ENCODE measurements at regions not wholly inside any gene's neighbourhood (a gene's known extent, or its start where the extent isn't known, plus 50 kb on each side); places are given as distances from the start of the nearest gene placed in this dataset.

DNA sequence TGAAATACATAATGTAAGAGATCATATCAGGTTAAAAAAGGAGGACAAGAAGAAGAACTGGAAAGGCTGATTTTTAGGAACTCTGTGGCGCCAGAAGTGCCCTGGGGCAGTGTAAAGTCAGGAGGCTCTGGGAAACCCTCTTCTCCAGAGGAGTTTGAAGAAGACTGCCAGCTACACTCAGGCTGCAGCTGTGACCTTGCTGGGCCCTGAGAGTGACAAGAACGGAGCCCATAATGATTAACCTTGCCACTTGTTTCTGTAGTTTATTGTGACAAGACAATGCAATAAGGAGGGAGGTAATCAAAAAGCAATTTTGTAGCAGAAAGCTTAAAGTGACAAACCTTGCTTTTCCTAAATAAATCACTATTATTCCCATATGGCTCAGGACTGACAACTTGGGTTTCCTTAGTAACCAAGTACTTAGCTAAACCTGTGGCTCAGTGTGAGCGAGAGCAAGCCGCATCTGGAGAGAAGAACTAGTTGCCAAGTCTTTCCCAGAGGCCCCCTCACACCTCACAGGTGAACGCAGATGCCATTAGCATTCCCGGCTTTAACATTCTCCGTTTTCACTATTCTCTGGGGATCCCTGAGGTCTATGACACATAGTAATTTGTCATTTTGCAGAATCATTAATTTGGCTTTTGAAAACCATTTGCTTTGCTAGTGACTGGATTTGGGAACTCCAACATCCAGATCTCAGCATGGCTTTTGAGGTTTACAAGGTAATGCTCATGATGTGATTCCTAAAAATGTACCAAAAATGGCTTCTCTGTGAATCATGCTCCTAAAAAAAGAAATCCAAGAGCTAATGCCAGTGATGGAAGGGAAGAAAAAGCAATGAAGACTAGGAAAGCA is 115.9 kb downstream of the OMA1 start:
- Histone ChIP-seq H3K4me1 (ENCODE audit: control insufficient read depth in 1 of 2, low read depth in 2 of 2) (peaks cover 5 to 16% of the 10 kb centered on the region in 2 donors), H3K36me3 (no peaks in the 10 kb centered on the region), H3K27ac (peak overlapping the region in 1 of 2 donors; percentile 53), H3K9me3 (no peaks in the 10 kb centered on the region), H3K27me3 (replicated peaks; ENCODE audit: insufficient read depth) (no peaks in the 10 kb centered on the region), H3K4me3 (no peak overlapping the region)
- no peak for ATAC-seq (ENCODE audit: insufficient number of reproducible peaks, low FRiP score, low read depth)
- TF ChIP-seq, protein P1, sequence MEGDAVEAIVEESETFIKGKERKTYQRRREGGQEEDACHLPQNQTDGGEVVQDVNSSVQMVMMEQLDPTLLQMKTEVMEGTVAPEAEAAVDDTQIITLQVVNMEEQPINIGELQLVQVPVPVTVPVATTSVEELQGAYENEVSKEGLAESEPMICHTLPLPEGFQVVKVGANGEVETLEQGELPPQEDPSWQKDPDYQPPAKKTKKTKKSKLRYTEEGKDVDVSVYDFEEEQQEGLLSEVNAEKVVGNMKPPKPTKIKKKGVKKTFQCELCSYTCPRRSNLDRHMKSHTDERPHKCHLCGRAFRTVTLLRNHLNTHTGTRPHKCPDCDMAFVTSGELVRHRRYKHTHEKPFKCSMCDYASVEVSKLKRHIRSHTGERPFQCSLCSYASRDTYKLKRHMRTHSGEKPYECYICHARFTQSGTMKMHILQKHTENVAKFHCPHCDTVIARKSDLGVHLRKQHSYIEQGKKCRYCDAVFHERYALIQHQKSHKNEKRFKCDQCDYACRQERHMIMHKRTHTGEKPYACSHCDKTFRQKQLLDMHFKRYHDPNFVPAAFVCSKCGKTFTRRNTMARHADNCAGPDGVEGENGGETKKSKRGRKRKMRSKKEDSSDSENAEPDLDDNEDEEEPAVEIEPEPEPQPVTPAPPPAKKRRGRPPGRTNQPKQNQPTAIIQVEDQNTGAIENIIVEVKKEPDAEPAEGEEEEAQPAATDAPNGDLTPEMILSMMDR (IDR thresholded peaks at IDR 0.05): no peak
- no peak for DNase-seq (ENCODE audit: low spot score)

DNA sequence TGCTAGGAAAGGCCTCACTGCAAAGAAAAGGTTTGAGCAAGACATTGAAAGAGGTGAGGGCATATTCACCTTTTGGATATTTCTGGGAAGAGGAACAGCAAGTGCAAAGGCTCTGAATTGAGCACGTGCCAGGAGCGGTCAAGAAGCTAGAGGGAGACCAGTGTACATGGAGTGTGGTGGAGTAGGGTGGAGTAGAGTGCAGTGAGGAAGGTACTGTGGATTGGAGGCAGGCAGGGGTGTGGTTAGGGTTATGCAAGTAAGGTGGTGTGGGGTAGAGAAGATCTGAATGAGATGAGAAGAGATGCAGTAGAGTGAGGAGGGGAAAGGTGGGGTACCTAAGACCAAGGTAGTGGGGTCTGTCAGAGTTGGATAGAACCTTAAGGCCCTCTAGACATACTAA is 119.6 kb downstream of the OMA1 start:
- TF ChIP-seq, protein P1 (IDR thresholded peaks at IDR 0.05): no peak
- peaks cover 0 to 9% of the 10 kb centered on the region in 2 donors for H3K4me1 ChIP-seq (ENCODE audit: control insufficient read depth in 1 of 2, low read depth in 2 of 2)
- H3K9me3 ChIP-seq: no peaks in the 10 kb centered on the region
- no peak for DNase-seq (ENCODE audit: low spot score)
- no peaks in the 10 kb centered on the region for H3K27me3 ChIP-seq (replicated peaks; ENCODE audit: insufficient read depth)
- no peaks in the 10 kb centered on the region for H3K36me3 ChIP-seq
- ATAC-seq (ENCODE audit: insufficient number of reproducible peaks, low FRiP score, low read depth): no peak
- no peak overlapping the region for H3K27ac ChIP-seq
- no peak overlapping the region for H3K4me3 ChIP-seq

- ATAC-seq (ENCODE audit: insufficient number of reproducible peaks, low FRiP score, low read depth): no peak
- TF ChIP-seq, protein P1 (IDR thresholded peaks at IDR 0.05): no peak
- H3K27me3 ChIP-seq (replicated peaks; ENCODE audit: insufficient read depth): no peaks in the 10 kb centered on the region
- H3K27ac ChIP-seq: no peak overlapping the region
- no peak for DNase-seq (ENCODE audit: low spot score)
- H3K4me3 ChIP-seq: no peak overlapping the region
- no peaks in the 10 kb centered on the region for H3K9me3 ChIP-seq
- H3K36me3 ChIP-seq: no peaks in the 10 kb centered on the region
- H3K4me1 ChIP-seq (ENCODE audit: control insufficient read depth in 1 of 2, low read depth in 2 of 2): no peaks in the 10 kb centered on the region
These were observed 124.1 kb downstream of the OMA1 start for GRCh38 chr1:58422436-58422835.

DNA sequence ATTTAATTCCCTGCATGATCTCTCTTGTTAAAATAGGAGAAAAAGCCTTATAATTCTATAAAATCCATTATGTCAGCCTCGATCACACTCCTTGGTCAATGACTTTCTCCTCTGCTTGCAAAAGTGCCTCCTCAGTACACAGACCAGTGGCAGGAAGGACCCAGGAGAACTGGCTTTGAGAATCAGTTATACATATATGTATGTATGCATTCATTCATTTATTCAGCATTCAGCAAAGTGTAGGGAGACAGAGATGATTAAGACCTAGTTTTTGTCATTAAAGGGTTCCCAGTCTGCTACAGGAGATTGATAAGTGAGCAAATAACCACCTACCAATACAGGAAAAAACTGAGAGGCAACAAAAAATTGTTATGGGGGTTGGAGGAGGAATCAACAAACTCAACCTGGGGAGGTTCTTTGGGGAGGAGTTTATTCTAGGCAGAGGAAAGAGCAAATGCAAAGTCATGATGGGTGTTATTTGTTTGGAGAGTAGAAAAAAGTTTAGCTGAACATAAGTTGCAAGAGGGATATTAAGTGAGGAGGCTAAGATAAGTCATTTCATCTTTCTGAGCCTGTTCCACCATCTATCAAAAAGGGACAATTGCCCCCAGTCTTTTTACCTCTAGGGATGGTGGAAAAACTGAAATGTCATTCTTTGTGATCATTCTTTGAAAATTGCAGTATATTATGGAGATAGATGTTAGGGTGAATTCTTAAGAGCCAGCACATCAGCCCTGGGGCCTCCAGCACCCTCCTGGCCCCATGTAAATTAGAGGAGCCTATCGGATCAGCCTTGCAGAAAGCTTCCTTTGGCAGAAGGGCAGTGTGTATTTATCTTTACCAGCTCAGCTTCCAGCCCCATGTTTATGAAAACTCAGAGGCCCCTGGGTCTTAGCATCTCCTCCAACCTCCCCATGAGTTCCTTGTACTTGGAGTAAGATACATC is 128.0 kb downstream of the OMA1 start:
- no peaks in the 10 kb centered on the region for H3K9me3 ChIP-seq
- H3K27ac ChIP-seq: no peak overlapping the region
- H3K27me3 ChIP-seq (replicated peaks; ENCODE audit: insufficient read depth): no peaks in the 10 kb centered on the region
- TF ChIP-seq, protein P1 (IDR thresholded peaks at IDR 0.05): no peak
- ATAC-seq (ENCODE audit: insufficient number of reproducible peaks, low FRiP score, low read depth) (no peak), DNase-seq (ENCODE audit: low spot score) (no peak)
- H3K36me3 ChIP-seq: no peaks in the 10 kb centered on the region
- no peaks in the 10 kb centered on the region for H3K4me1 ChIP-seq (ENCODE audit: control insufficient read depth in 1 of 2, low read depth in 2 of 2)
- no peak overlapping the region for H3K4me3 ChIP-seq

DNA sequence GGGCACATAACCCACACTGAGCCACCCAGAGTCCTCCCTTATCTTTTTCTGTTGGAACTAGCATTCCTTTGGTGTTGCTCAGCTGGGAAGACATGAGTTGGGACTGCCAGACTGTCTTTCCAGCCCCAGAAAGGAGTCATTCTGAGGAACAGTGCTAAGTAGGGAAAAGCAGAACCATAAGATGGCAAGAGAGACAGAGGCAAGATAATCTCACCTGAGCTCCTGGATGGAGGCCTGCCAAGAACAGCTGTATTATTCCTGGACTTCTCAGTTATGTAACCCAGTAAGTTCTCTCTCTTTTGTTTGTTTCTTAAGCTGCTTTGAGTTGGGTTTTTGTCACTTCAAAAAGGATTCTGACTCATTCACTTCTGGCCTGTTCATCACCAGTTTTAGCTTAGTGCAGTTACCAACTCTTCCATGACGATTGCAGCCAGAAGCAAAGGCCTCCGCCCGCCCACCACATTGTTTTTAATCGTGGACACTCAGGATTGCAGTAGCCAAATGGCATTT is 134.4 kb downstream of the OMA1 start:
- Histone ChIP-seq H3K27ac (no peak overlapping the region), H3K36me3 (no peaks in the 10 kb centered on the region), H3K4me3 (no peak overlapping the region), H3K4me1 (ENCODE audit: control insufficient read depth in 1 of 2, low read depth in 2 of 2) (no peaks in the 10 kb centered on the region), H3K9me3 (no peaks in the 10 kb centered on the region), H3K27me3 (replicated peaks; ENCODE audit: insufficient read depth) (no peaks in the 10 kb centered on the region)
- TF ChIP-seq, protein P1 (IDR thresholded peaks at IDR 0.05): no peak
- DNase-seq (ENCODE audit: low spot score): no peak
- ATAC-seq (ENCODE audit: insufficient number of reproducible peaks, low FRiP score, low read depth): no peak

All from thoracic aorta (tissue), 2 donors.